SU-DHL-6 (cell line): ENCODE measurements at regions not wholly inside any gene's neighbourhood (a gene's known extent, or its start where the extent isn't known, plus 50 kb on each side); places are given as distances from the start of the nearest gene placed in this dataset.

ENCODE experiments used
- H2AFZ ChIP-seq: fragments of 200-600 bp; sonication (generic); 2 replicates; pipeline ENCODE4 v1.6.1; 2014; ENCODE audit warnings: low read depth, mild to moderate bottlenecking, moderate library complexity, mixed read lengths, antibody characterized with exemption, low read length; ENCODE audit not compliant: severe bottlenecking
- H3F3A ChIP-seq: fragments of 200-600 bp; shearing (Covaris generic); 2 replicates; pipeline ENCODE4 v1.6.0; 2016; ENCODE audit warnings: antibody characterized with exemption, mild to moderate bottlenecking; ENCODE audit not compliant: insufficient read depth
- H3K27ac ChIP-seq: fragments of 200-600 bp; sonication (generic); 2 replicates; pipeline ENCODE4 v1.5.1; 2016; ENCODE audit warnings: low read depth, mild to moderate bottlenecking, low read length, moderate library complexity, mixed read lengths
- H3K27me3 ChIP-seq: fragments of 200-600 bp; sonication (generic), shearing (Covaris generic); 2 replicates; pipeline ENCODE4 v1.6.0; 2014; ENCODE audit warnings: mild to moderate bottlenecking, low read length
- H3K36me3 ChIP-seq: fragments of 200-600 bp; sonication (generic); 2 replicates; pipeline ENCODE4 v1.6.1; 2014; ENCODE audit warnings: mild to moderate bottlenecking, low read length, mixed read lengths
- H3K4me2 ChIP-seq: fragments of 300-600, 200-600 bp; shearing (Covaris generic), sonication (generic); 2 replicates; pipeline ENCODE4 v1.6.0; 2014; ENCODE audit warnings: low read length, low read depth, mild to moderate bottlenecking; ENCODE audit not compliant: poor library complexity, severe bottlenecking
- H3K4me3 ChIP-seq: fragments of 200-600 bp; sonication (generic); 2 replicates; pipeline ENCODE4 v1.5.1; 2014; ENCODE audit warnings: antibody characterized with exemption, low read length, mild to moderate bottlenecking, mixed read lengths; ENCODE audit not compliant: insufficient read depth, poor library complexity, severe bottlenecking
- H3K79me2 ChIP-seq: fragments of 200-600 bp; sonication (generic); 2 replicates; pipeline ENCODE4 v1.6.1; 2014; ENCODE audit warnings: mild to moderate bottlenecking, low read length, moderate library complexity; ENCODE audit not compliant: insufficient read depth
- H3K9ac ChIP-seq: fragments of 200-600 bp; sonication (generic); 2 replicates; pipeline ENCODE4 v1.7.0; 2014; ENCODE audit warnings: mild to moderate bottlenecking, low read length
- H3K9me2 ChIP-seq: fragments of 200-600 bp; sonication (generic); replicated peaks from 2 replicates; pipeline ENCODE4 v1.6.1; 2014; ENCODE audit warnings: low read length; ENCODE audit not compliant: insufficient read depth
- H3K9me3 ChIP-seq: fragments of 200-600 bp; sonication (generic); 2 replicates; pipeline ENCODE4 v1.6.1; 2014; ENCODE audit warnings: low read length, mixed read lengths; ENCODE audit not compliant: insufficient read depth
- H4K20me1 ChIP-seq: fragments of 200-600 bp; sonication (generic); 2 replicates; pipeline ENCODE4 v1.6.1; 2014; ENCODE audit warnings: low read depth, mild to moderate bottlenecking, antibody characterized with exemption, low read length, moderate library complexity, mixed read lengths
- EZH2phosphoT487 ChIP-seq: fragments of 200-600 bp; sonication (generic), shearing (Covaris generic); conservative IDR thresholded peaks from 2 replicates; pipeline ENCODE4 v1.6.1; 2018; ENCODE audit warnings: mild to moderate bottlenecking, antibody characterized with exemption, low read length, moderate library complexity, mixed read lengths
- TF ChIP-seq, protein P1 (sequence below): fragments of 200-600 bp; sonication (generic); IDR thresholded peaks from one replicate; pipeline ENCODE4 v1.5.1; 2017; ENCODE audit warnings: antibody characterized with exemption, mild to moderate bottlenecking, low read length, moderate library complexity; ENCODE audit not compliant: insufficient read depth, poor library complexity, severe bottlenecking

- Histone ChIP-seq H3K4me2 (no peak overlapping the region), H3K79me2 (no peaks in the 10 kb centered on the region), H4K20me1 (no peaks in the 10 kb centered on the region), H3K36me3 (no peaks in the 10 kb centered on the region), H3K9me3 (no peaks in the 10 kb centered on the region), H3K4me3 (no peak overlapping the region), H3F3A (no peaks in the 10 kb centered on the region), H2AFZ (no peak overlapping the region), H3K27ac (no peak overlapping the region), H3K9ac (no peak overlapping the region), H3K9me2 (no peaks in the 10 kb centered on the region), H3K27me3 (no peaks in the 10 kb centered on the region)
- TF ChIP-seq EZH2phosphoT487, result no peak
- TF ChIP-seq, protein P1, sequence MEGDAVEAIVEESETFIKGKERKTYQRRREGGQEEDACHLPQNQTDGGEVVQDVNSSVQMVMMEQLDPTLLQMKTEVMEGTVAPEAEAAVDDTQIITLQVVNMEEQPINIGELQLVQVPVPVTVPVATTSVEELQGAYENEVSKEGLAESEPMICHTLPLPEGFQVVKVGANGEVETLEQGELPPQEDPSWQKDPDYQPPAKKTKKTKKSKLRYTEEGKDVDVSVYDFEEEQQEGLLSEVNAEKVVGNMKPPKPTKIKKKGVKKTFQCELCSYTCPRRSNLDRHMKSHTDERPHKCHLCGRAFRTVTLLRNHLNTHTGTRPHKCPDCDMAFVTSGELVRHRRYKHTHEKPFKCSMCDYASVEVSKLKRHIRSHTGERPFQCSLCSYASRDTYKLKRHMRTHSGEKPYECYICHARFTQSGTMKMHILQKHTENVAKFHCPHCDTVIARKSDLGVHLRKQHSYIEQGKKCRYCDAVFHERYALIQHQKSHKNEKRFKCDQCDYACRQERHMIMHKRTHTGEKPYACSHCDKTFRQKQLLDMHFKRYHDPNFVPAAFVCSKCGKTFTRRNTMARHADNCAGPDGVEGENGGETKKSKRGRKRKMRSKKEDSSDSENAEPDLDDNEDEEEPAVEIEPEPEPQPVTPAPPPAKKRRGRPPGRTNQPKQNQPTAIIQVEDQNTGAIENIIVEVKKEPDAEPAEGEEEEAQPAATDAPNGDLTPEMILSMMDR, result no peak
Measured at GRCh38 chr16:73420244-73420643, 372.3 kb upstream of the ZFHX3 start.

DNA sequence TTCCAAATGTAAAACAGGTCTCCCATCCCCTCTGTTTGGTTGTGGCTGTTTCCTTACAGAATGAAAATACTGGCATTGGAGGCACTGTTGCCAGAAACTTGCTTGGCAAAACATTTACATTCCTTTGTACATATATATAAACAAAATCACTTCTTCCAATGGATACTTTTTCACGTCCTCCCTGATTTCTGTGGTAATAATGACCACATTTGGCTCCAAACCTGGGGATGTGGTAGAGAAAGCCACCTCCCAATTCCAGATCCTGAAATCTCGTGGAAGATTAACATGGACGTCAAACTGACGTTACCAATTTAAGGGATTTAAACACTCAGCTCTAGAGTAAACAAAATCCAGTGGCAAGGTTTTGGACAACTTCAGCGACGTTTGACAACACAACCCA lies 370.8 kb upstream of the ZFHX3 start:
- Histone ChIP-seq H3K4me2 (no peak overlapping the region), H3K9me3 (no peaks in the 10 kb centered on the region), H3K36me3 (no peaks in the 10 kb centered on the region), H3K79me2 (no peaks in the 10 kb centered on the region), H3K4me3 (no peak overlapping the region), H4K20me1 (no peaks in the 10 kb centered on the region), H3K9me2 (no peaks in the 10 kb centered on the region), H3K27ac (no peak overlapping the region), H3K9ac (no peak overlapping the region), H3F3A (no peaks in the 10 kb centered on the region), H2AFZ (no peak overlapping the region), H3K27me3 (no peaks in the 10 kb centered on the region)
- TF ChIP-seq, protein P1, result no peak
- no peak for TF ChIP-seq EZH2phosphoT487

GRCh38 chr16:73418051-73418450 lies 370.1 kb upstream of the ZFHX3 start:
- Histone ChIP-seq H3K9me3 (no peaks in the 10 kb centered on the region), H3K79me2 (no peaks in the 10 kb centered on the region), H3K4me2 (no peak overlapping the region), H2AFZ (no peak overlapping the region), H3K4me3 (no peak overlapping the region), H3F3A (no peaks in the 10 kb centered on the region), H3K36me3 (no peaks in the 10 kb centered on the region), H3K27ac (no peak overlapping the region), H3K27me3 (no peaks in the 10 kb centered on the region), H3K9me2 (no peaks in the 10 kb centered on the region), H4K20me1 (no peaks in the 10 kb centered on the region), H3K9ac (no peak overlapping the region)
- TF ChIP-seq, protein P1, result no peak
- no peak for TF ChIP-seq EZH2phosphoT487
